Liver (tissue), 8 donors: ENCODE measurements at regions not wholly inside any gene's neighbourhood (a gene's known extent, or its start where the extent isn't known, plus 50 kb on each side); places are given as distances from the start of the nearest gene placed in this dataset.

Experiments used
- DNase-seq: peaks from one replicate; pipeline ENCODE4 v3.0.0-alpha.2; 2017; ENCODE audit warnings: low spot score
- H3K27ac ChIP-seq, 2 donors: one replicate each; pipeline ENCODE4 v1.7.0; 2013; ENCODE audit warnings: inconsistent platforms in 2 of 2, low read length in 2 of 2, control low read depth in 1 of 2, low read depth in 1 of 2, mild to moderate bottlenecking in 1 of 2
- H3K27me3 ChIP-seq, 4 donors: one replicate each; pipeline versions ENCODE4 v1.6.1 to v1.7.0; 2013; ENCODE audit warnings: low read length in 3 of 4, inconsistent platforms in 1 of 4, mild to moderate bottlenecking in 1 of 4, moderate library complexity in 1 of 4; ENCODE audit not compliant: control insufficient read depth in 4 of 4, insufficient read depth in 4 of 4
- H3K36me3 ChIP-seq, 4 donors: one replicate each; pipeline versions ENCODE4 v1.6.1 to v1.7.0; 2013; ENCODE audit warnings: low read length in 3 of 4, mild to moderate bottlenecking in 3 of 4, low read depth in 1 of 4, moderate library complexity in 1 of 4; ENCODE audit not compliant: control insufficient read depth in 4 of 4, insufficient read depth in 3 of 4
- H3K4me1 ChIP-seq, 4 donors: one replicate each; pipeline versions ENCODE4 v1.6.1 to v1.7.0; 2013; ENCODE audit warnings: low read length in 3 of 4, mild to moderate bottlenecking in 3 of 4, moderate library complexity in 1 of 4; ENCODE audit not compliant: control insufficient read depth in 4 of 4, insufficient read depth in 4 of 4
- H3K4me3 ChIP-seq, 3 donors: one replicate each; pipeline versions ENCODE4 v1.6.1 to v1.7.0; 2013; ENCODE audit warnings: low read length in 3 of 3, control low read depth in 1 of 3, low read depth in 1 of 3, mild to moderate bottlenecking in 1 of 3
- H3K9ac ChIP-seq, 2 donors: one replicate each; pipeline ENCODE4 v1.7.0; 2013; ENCODE audit warnings: low read length in 2 of 2, mild to moderate bottlenecking in 2 of 2, moderate library complexity in 2 of 2, control low read depth in 1 of 2, low read depth in 1 of 2
- H3K9me3 ChIP-seq, 4 donors: one replicate each; pipeline versions ENCODE4 v1.6.1 to v1.7.0; 2013; ENCODE audit warnings: low read length in 3 of 4; ENCODE audit not compliant: control insufficient read depth in 4 of 4
- EGR1 ChIP-seq, 2 donors: IDR thresholded peaks; 2 replicates each; pipeline ENCODE4 v1.6.1; 2016 to 2018; ENCODE audit warnings: antibody characterized with exemption in 2 of 2, low read depth in 2 of 2
- FOXA1 ChIP-seq: IDR thresholded peaks from 2 replicates; pipeline ENCODE4 v1.6.1; 2016; ENCODE audit warnings: antibody characterized with exemption
- FOXA2 ChIP-seq: IDR thresholded peaks from 2 replicates; pipeline ENCODE4 v1.6.1; 2016; ENCODE audit warnings: antibody characterized with exemption
- HNF4A ChIP-seq, 2 donors: conservative IDR thresholded peaks; 2 replicates each; pipeline ENCODE4 v1.6.1; 2016; ENCODE audit warnings: antibody characterized with exemption in 2 of 2, mild to moderate bottlenecking in 2 of 2
- HNF4G ChIP-seq: IDR thresholded peaks from 2 replicates; pipeline ENCODE4 v1.6.1; 2016; ENCODE audit warnings: antibody characterized with exemption
- JUND ChIP-seq, 2 donors: IDR thresholded peaks; 2 replicates each; pipeline ENCODE4 v1.6.1; 2016; ENCODE audit warnings: antibody characterized with exemption in 2 of 2
- NR2F2 ChIP-seq: IDR thresholded peaks from 2 replicates; pipeline ENCODE4 v1.6.1; 2016; ENCODE audit warnings: antibody characterized with exemption
- RAD21 ChIP-seq, 2 donors: IDR thresholded peaks; 2 replicates each; pipeline ENCODE4 v1.6.1; 2016; ENCODE audit warnings: antibody characterized with exemption in 2 of 2, mild to moderate bottlenecking in 2 of 2
- RXRA ChIP-seq, 2 donors: IDR thresholded peaks; 2 replicates each; pipeline ENCODE4 v1.6.1; 2017 to 2018; ENCODE audit warnings: antibody characterized with exemption in 2 of 2, mild to moderate bottlenecking in 1 of 2
- TAF1 ChIP-seq: conservative IDR thresholded peaks from 2 replicates; pipeline ENCODE4 v1.6.1; 2016; ENCODE audit warnings: antibody characterized with exemption, mild to moderate bottlenecking
- YY1 ChIP-seq: IDR thresholded peaks from 2 replicates; pipeline ENCODE4 v1.6.1; 2016; ENCODE audit warnings: antibody characterized with exemption, mild to moderate bottlenecking
- WGBS: extraction: QIAGEN DNeasy Blood & Tissue Kit; methylation state at CpG from one replicate; pipeline ENCODE4 v1.1.7; 2013; 5-methylcytosine and 5-hydroxymethylcytosine counted together
- TF ChIP-seq, protein P1 (sequence below): IDR thresholded peaks from 2 replicates; pipeline ENCODE4 v1.6.1; 2016; ENCODE audit warnings: antibody characterized with exemption
- TF ChIP-seq, protein P2 (sequence below): fragments of 150-350 bp; IDR thresholded peaks from 2 replicates; pipeline ENCODE4 v1.5.1; 2017; ENCODE audit warnings: improper control_type of control experiment, low read depth, low read length; ENCODE audit not compliant: missing input control
- TF ChIP-seq, protein P3 (sequence below): IDR thresholded peaks from 2 replicates; pipeline ENCODE4 v1.6.1; 2016; ENCODE audit warnings: antibody characterized with exemption
- donor health status: healthy.
- donor health status: healthy.
- donor health status: healthy.
- donor health status: healthy.
- donor health status: healthy.

DNA sequence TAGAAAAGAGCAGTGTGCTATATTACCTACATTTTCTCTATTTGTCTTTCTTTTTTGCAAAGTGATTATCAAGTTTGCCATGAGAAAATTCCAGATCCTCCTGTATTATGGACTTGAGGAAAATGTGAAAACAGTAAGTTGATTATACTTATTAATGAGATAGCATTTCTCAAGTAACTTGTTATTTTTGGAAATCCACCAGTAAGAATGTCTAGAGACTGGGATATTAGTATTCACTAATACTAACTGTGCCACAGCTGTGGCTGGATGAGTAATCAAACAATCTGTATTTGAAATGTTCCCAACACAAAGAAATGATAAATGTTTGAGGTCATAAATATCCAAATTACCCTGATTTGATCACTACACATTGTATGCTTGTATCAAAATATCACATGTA is 147.0 kb upstream of the CTSO start:
- H3K27ac ChIP-seq, result no peak overlapping the region
- no peak overlapping the region for H3K4me3 ChIP-seq
- DNase-seq, result no peak
- no peaks in the 10 kb centered on the region for H3K36me3 ChIP-seq
- no peaks in the 10 kb centered on the region for H3K27me3 ChIP-seq
- TF ChIP-seq, protein P1, sequence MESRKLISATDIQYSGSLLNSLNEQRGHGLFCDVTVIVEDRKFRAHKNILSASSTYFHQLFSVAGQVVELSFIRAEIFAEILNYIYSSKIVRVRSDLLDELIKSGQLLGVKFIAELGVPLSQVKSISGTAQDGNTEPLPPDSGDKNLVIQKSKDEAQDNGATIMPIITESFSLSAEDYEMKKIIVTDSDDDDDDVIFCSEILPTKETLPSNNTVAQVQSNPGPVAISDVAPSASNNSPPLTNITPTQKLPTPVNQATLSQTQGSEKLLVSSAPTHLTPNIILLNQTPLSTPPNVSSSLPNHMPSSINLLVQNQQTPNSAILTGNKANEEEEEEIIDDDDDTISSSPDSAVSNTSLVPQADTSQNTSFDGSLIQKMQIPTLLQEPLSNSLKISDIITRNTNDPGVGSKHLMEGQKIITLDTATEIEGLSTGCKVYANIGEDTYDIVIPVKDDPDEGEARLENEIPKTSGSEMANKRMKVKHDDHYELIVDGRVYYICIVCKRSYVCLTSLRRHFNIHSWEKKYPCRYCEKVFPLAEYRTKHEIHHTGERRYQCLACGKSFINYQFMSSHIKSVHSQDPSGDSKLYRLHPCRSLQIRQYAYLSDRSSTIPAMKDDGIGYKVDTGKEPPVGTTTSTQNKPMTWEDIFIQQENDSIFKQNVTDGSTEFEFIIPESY, result no peak
- no peak for TF ChIP-seq TAF1
- TF ChIP-seq HNF4G, result no peak
- no peak for TF ChIP-seq YY1
- TF ChIP-seq, protein P2, sequence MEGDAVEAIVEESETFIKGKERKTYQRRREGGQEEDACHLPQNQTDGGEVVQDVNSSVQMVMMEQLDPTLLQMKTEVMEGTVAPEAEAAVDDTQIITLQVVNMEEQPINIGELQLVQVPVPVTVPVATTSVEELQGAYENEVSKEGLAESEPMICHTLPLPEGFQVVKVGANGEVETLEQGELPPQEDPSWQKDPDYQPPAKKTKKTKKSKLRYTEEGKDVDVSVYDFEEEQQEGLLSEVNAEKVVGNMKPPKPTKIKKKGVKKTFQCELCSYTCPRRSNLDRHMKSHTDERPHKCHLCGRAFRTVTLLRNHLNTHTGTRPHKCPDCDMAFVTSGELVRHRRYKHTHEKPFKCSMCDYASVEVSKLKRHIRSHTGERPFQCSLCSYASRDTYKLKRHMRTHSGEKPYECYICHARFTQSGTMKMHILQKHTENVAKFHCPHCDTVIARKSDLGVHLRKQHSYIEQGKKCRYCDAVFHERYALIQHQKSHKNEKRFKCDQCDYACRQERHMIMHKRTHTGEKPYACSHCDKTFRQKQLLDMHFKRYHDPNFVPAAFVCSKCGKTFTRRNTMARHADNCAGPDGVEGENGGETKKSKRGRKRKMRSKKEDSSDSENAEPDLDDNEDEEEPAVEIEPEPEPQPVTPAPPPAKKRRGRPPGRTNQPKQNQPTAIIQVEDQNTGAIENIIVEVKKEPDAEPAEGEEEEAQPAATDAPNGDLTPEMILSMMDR, result no peak
- no peaks in the 10 kb centered on the region for H3K4me1 ChIP-seq
- no peaks in the 10 kb centered on the region for H3K9me3 ChIP-seq
- H3K9ac ChIP-seq, result no peak overlapping the region

DNA sequence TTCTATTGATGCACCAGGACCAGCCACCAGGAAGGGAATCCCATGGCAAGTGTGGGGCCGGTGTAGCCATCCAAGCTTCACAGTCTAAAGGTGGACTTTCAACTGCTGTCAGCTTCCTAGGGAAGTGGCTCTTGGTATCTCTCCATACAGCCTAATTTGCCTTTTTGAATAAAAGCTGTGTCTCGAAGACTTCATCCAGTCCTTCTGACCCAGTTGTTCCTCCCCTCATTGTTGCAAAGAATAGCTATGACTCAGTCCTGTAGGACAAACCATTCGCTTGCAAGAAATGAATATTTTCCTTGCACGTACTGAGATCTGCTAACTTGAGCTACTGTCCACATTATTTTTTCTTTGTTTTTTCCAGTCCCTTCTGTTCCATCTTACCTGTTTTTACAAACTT is 145.1 kb upstream of the CTSO start:
- Histone ChIP-seq H3K36me3 (no peaks in the 10 kb centered on the region), H3K9ac (no peak overlapping the region), H3K4me3 (no peak overlapping the region), H3K27me3 (no peaks in the 10 kb centered on the region), H3K27ac (no peak overlapping the region), H3K9me3 (no peaks in the 10 kb centered on the region), H3K4me1 (no peaks in the 10 kb centered on the region)
- DNase-seq, result no peak
- 70% methylated on average over 4 of the region's 4 CpGs for WGBS
- TF ChIP-seq, protein P2, result no peak
- TF ChIP-seq RXRA (IDR thresholded peaks at IDR 0.05) (no peak), EGR1 (IDR thresholded peaks at IDR 0.05; ENCODE audit: low read depth in 2 of 2) (no peak), RAD21 (IDR thresholded peaks at IDR 0.05) (no peak), NR2F2 (no peak), JUND (IDR thresholded peaks at IDR 0.05) (no peak), YY1 (no peak), FOXA2 (no peak), HNF4A (conservative IDR thresholded peaks at IDR 0.05) (no peak), FOXA1 (no peak)
- TF ChIP-seq, protein P3, sequence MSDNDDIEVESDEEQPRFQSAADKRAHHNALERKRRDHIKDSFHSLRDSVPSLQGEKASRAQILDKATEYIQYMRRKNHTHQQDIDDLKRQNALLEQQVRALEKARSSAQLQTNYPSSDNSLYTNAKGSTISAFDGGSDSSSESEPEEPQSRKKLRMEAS, result no peak
- TF ChIP-seq, protein P1, result no peak
